Chondrocyte (in vitro differentiated cells): ENCODE measurements at regions not wholly inside any gene's neighbourhood (a gene's known extent, or its start where the extent isn't known, plus 50 kb on each side); places are given as distances from the start of the nearest gene placed in this dataset.

Experiments
- DNase-seq: peaks from one replicate; pipeline ENCODE4 v3.0.0; 2021; ENCODE audit warnings: mixed read lengths, low spot score
- H3K27ac Mint-ChIP-seq: one replicate; pipeline ENCODE4 v1.8.0; 2021; ENCODE audit warnings: mild to moderate bottlenecking, moderate library complexity, mixed read lengths; ENCODE audit not compliant: unreplicated experiment
- H3K27me3 Mint-ChIP-seq: 2 replicates; pipeline ENCODE4 v1.8.0; 2021; ENCODE audit warnings: low read depth, mixed read lengths
- H3K36me3 Mint-ChIP-seq: 2 replicates; pipeline ENCODE4 v1.8.0; 2021; ENCODE audit warnings: low read depth, mixed read lengths
- H3K4me1 Mint-ChIP-seq: 2 replicates; pipeline ENCODE4 v1.8.0; 2021; ENCODE audit warnings: low read depth, mild to moderate bottlenecking, mixed read lengths
- H3K4me3 Mint-ChIP-seq: one replicate; pipeline ENCODE4 v1.8.0; 2021; ENCODE audit warnings: mild to moderate bottlenecking, moderate library complexity, mixed read lengths; ENCODE audit not compliant: unreplicated experiment
- H3K9me3 Mint-ChIP-seq: 2 replicates; pipeline ENCODE4 v1.8.0; 2021; ENCODE audit warnings: low read depth, mixed read lengths
- CTCF ChIP-seq: fragments of 200-600 bp; sonication (generic); IDR thresholded peaks from 2 replicates; pipeline ENCODE4 v1.5.0; 2021; ENCODE audit warnings: antibody characterized with exemption, mild to moderate bottlenecking, moderate library complexity

GRCh38 chr5:173479711-173480110 is 136.7 kb downstream of the BOD1 start:
- Mint-ChIP-seq H3K4me3 (no peak overlapping the region), H3K27me3 (no peaks in the 10 kb centered on the region), H3K27ac (peak overlapping the region; percentile 99), H3K4me1 (peaks cover 80% of the 10 kb centered on the region), H3K9me3 (peaks cover 6% of the 10 kb centered on the region), H3K36me3 (peaks cover 1% of the 10 kb centered on the region)
- TF ChIP-seq CTCF = no peak
- DNase-seq = no peak

GRCh38 chr5:173477345-173478040 is 139.0 kb downstream of the BOD1 start:
- no peak for DNase-seq
- Mint-ChIP-seq H3K27me3 (no peaks in the 10 kb centered on the region), H3K9me3 (peaks cover 8% of the 10 kb centered on the region), H3K27ac (peak overlapping the region; percentile 99), H3K36me3 (peaks cover 1% of the 10 kb centered on the region), H3K4me3 (peak overlapping the region; percentile 8), H3K4me1 (peaks cover 97% of the 10 kb centered on the region)
- TF ChIP-seq CTCF = peak; percentile 25

DNA sequence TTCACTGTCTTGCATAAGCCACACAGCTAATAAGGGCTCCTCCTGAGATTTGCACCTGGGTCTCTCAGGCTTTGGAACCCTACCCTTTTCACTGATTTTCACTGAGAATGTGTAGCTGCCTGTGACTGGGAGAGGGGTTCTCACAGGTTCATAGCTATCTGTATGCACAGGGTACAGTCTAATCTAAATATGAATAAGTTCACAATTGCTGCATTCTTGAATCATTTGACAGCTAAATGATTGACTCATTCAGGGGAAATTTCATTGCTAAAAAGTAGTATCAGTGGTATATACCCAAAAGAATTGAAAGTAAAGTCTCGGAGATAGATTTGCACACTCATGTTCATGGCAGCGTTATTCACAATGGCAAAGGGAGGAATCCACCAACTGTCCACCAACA is 140.7 kb downstream of the BOD1 start:
- no peak for TF ChIP-seq CTCF
- no peak for DNase-seq
- Mint-ChIP-seq H3K9me3 (peaks cover 8% of the 10 kb centered on the region), H3K4me1 (peaks cover 96% of the 10 kb centered on the region), H3K36me3 (no peaks in the 10 kb centered on the region), H3K27me3 (no peaks in the 10 kb centered on the region), H3K4me3 (no peak overlapping the region), H3K27ac (peak overlapping the region; percentile 99)

DNA sequence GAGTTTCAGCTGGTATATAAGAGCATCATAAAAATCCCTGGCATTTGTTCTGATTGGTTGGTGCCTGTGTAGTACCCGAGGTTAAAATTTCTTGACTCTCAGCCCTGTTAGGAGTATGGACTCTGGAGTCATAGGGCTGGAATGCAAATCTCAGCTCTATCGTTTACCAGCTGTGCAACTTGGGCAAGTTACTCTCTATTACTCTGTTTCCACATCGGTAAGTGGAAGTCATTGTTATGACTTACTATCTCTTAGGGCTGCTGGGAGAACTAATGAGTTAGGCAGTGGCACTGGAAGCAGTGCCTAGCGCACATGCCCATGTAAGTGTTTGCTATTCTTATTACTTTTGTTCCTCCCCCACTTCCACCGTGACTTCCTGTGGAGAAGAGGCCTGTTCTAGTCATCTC is 141.6 kb downstream of the BOD1 start:
- Mint-ChIP-seq H3K27ac (peak overlapping the region; percentile 99), H3K27me3 (no peaks in the 10 kb centered on the region), H3K36me3 (no peaks in the 10 kb centered on the region), H3K9me3 (peaks cover 8% of the 10 kb centered on the region), H3K4me3 (no peak overlapping the region), H3K4me1 (peaks cover 87% of the 10 kb centered on the region)
- no peak for DNase-seq
- TF ChIP-seq CTCF = no peak

- no peak for DNase-seq
- no peaks in the 10 kb centered on the region for H3K36me3 Mint-ChIP-seq
- TF ChIP-seq CTCF = no peak
- H3K4me1 Mint-ChIP-seq = peaks cover 82% of the 10 kb centered on the region
- no peak overlapping the region for H3K4me3 Mint-ChIP-seq
- H3K27ac Mint-ChIP-seq = peak overlapping the region; percentile 99
- no peaks in the 10 kb centered on the region for H3K27me3 Mint-ChIP-seq
- H3K9me3 Mint-ChIP-seq = peaks cover 8% of the 10 kb centered on the region
Measured at GRCh38 chr5:173473288-173473687, 143.2 kb downstream of the BOD1 start.
